OCI-LY7 (cell line): ENCODE measurements at regions not wholly inside any gene's neighbourhood (a gene's known extent, or its start where the extent isn't known, plus 50 kb on each side); places are given as distances from the start of the nearest gene placed in this dataset.

Experiments used
- CTCF ChIP-seq: fragments of 200-600 bp; sonication (generic); conservative IDR thresholded peaks from 2 replicates; pipeline ENCODE4 v1.5.1; 2014; ENCODE audit warnings: mild to moderate bottlenecking, antibody characterized with exemption, low read length, moderate library complexity, mixed read lengths
- EZH2phosphoT487 ChIP-seq: fragments of 200-600 bp; sonication (generic); IDR thresholded peaks from 2 replicates; pipeline ENCODE4 v1.6.1; 2018; ENCODE audit warnings: low read depth, borderline replicate concordance, mild to moderate bottlenecking, mixed run types, antibody characterized with exemption, low read length, moderate library complexity, mixed read lengths

GRCh38 chr3:148234536-148234935 is 463.2 kb upstream of the AGTR1 start:
- TF ChIP-seq EZH2phosphoT487: no peak
- no peak for TF ChIP-seq CTCF
